ENCODE measurements at regions not wholly inside any gene's neighbourhood (a gene's known extent, or its start where the extent isn't known, plus 50 kb on each side); places are given as distances from the start of the nearest gene placed in this dataset.

DNA sequence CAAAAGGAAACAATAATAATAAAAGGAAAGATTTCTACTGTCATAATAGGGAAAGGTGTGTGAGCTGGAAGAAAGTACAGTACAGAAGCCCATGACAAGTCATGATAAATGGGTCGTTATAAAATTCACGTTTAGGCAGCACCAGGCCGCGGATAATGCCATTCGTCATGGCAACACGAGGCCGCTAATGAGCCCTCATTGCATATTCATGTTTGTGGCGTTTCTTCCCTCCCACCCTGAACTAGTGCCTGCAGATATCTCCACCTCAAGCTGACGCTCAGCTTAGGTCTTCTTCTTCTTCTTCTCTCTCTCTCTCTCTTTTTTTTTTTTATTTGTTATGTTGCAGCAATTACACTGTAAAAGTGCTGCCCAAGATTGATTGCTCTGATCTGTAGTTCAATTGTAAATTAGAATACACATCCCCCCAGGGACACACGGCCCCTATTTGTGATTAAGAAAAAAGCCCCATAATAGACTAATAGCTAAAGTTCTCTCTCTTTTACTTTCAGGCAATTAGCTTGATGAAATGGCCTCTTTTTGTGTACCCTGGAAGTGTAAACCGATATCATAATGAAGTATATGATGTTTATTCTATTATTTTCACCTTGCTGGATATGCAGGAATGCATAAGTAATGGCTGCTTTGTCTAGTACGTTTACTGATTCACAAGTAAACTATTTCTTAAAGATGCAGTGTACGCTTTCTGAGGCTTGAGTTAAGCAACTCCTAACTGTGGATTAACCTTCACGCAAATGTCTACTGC, 61.9 kb upstream of the NR2F2 start:
- DNase-seq: no peak

DNA sequence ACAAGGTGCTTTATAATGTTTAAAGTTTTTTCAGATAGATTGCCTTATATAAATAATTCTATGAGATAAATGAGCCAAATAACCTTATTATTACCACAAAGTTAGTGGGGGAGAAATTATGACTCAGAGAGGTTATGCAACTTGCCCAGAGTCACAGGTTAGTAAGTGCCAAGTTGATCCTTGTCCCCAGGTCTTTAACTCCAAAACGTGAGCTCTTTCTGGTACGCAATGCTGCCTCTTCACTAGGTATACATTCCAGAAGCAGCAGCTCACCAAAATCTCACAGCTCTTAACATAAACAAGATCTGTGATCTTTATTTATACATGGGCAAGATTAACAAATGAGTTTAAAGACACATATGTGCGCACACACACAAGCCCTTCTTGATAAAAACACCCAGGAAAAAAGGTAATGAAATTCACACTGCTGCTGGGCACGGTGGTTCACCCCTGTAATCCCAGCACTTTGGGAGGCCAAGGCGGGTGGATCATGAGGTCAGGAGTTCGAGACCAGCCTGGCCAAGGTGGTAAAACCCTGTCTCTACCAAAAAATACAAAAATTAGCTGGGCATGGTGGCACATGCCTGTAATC, 59.8 kb upstream of the NR2F2 start:
- no peak for DNase-seq

DNA sequence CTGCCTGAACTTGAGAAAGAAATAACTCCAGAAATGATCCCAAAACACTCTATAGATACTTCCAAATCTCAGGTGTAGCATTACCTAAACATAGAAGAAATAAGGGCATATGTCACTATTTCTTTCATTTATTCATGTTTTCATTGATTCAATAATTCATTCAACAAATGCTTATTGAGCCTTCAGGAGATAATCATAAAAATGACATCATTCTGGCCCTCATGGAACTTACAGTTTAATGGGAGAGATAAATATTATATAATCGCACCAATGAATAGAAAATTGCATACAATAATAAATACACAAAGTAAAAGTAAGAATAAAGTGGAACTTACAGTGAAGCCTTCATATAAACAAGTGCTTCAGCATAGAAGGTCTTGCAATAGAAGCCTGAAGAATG, 58.1 kb upstream of the NR2F2 start:
- DNase-seq: no peak

DNA sequence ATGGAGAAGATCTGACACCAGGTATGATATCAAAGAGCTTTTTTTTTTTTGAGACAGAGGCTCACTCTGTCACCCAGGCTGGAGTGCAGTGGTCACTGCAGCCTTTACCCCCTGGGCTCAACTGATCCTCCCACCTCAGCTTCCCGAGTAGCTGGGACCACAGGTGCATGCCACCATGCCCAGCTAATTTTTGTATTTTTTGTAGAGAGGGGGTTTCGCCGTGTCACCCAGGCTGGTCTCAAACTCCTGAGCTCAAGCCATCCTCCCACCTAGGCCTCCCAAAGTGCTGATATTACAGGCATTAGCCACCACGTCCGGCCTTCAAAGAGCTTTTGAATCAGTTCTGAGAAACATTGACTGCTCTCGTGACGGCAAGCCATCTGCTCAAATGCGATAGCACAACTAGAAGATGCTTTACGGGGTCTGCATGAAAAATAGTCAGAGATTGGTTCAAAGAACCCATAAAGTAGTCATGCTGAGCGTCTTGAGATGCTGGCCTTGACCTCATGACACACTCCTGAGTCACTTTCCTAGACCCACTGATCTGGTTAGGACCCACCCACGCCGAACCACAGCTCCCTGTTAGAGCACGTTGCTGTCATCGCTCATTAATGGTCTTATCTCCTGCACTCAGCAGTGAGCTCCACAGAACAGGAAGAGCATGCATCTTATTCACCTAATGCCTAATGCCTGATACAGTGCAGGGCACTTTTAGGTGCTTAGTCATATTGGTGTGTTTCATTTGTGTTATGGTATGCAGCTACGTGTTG, 57.0 kb upstream of the NR2F2 start:
- DNase-seq: no peak

- DNase-seq: no peak
Observed at GRCh38 chr15:96274087-96274440, 56.4 kb upstream of the NR2F2 start.

- no peak for DNase-seq
Observed at GRCh38 chr15:96274698-96275097, 55.8 kb upstream of the NR2F2 start.

- DNase-seq: no peak
Observed at GRCh38 chr15:96276438-96277210, 53.9 kb upstream of the NR2F2 start.

Data from activated naive CD4-positive, alpha-beta T cell treated with anti-CD3 and anti-CD28 coated beads, Interleukin-2, amount 50 U/mL, for 16 hours (primary cell).